MM.1S (cell line): ENCODE measurements at regions not wholly inside any gene's neighbourhood (a gene's known extent, or its start where the extent isn't known, plus 50 kb on each side); places are given as distances from the start of the nearest gene placed in this dataset.

Experiments
- DNase-seq: peaks from one replicate; pipeline ENCODE4 v3.0.0-alpha.2; 2015
- H2AFZ ChIP-seq: fragments of 300-600 bp; sonication (generic); 2 replicates; pipeline ENCODE4 v1.6.0; 2016; ENCODE audit warnings: antibody characterized with exemption, low read length
- H3F3A ChIP-seq: fragments of 300-600 bp; sonication (generic); 2 replicates; pipeline ENCODE4 v1.6.1; 2016; ENCODE audit warnings: mild to moderate bottlenecking, antibody characterized with exemption, low read length, moderate library complexity, mixed read lengths; ENCODE audit not compliant: insufficient read depth
- H3K27ac ChIP-seq: fragments of 300-600 bp; sonication (generic); 2 replicates; pipeline ENCODE4 v1.5.1; 2016; ENCODE audit warnings: mild to moderate bottlenecking, low read length
- H3K27me3 ChIP-seq: fragments of 300-600 bp; sonication (generic); replicated peaks from 2 replicates; pipeline ENCODE4 v1.6.0; 2016; ENCODE audit warnings: low read length; ENCODE audit not compliant: insufficient read depth
- H3K36me3 ChIP-seq: fragments of 300-600 bp; sonication (generic); replicated peaks from 2 replicates; pipeline ENCODE4 v1.6.1; 2016; ENCODE audit warnings: mild to moderate bottlenecking, low read length, mixed read lengths; ENCODE audit not compliant: insufficient read depth
- H3K4me1 ChIP-seq: fragments of 300-600 bp; sonication (generic); 2 replicates; pipeline ENCODE4 v1.6.1; 2016; ENCODE audit warnings: low read length, mixed read lengths
- H3K4me2 ChIP-seq: fragments of 300-600 bp; sonication (generic); 2 replicates; pipeline ENCODE4 v1.6.0; 2016; ENCODE audit warnings: low read depth, low read length
- H3K4me3 ChIP-seq: fragments of 300-600 bp; sonication (generic); 2 replicates; pipeline ENCODE4 v1.5.1; 2016; ENCODE audit warnings: low read length, mixed read lengths
- H3K79me2 ChIP-seq: fragments of 300-600 bp; sonication (generic); 2 replicates; pipeline ENCODE4 v1.6.1; 2016; ENCODE audit warnings: mixed run types, low read length, mixed read lengths
- H3K9ac ChIP-seq: fragments of 300-600 bp; sonication (generic); 2 replicates; pipeline ENCODE4 v1.6.1; 2016; ENCODE audit warnings: low read length, mixed read lengths
- H3K9me2 ChIP-seq: fragments of 300-600 bp; sonication (generic); replicated peaks from 2 replicates; pipeline ENCODE4 v1.6.1; 2016; ENCODE audit warnings: mild to moderate bottlenecking, low read length, mixed read lengths; ENCODE audit not compliant: insufficient read depth
- H3K9me3 ChIP-seq: fragments of 300-600 bp; sonication (generic); replicated peaks from 2 replicates; pipeline ENCODE4 v1.6.1; 2016; ENCODE audit warnings: mild to moderate bottlenecking, low read length, mixed read lengths; ENCODE audit not compliant: insufficient read depth
- H4K20me1 ChIP-seq: fragments of 300-600 bp; sonication (generic); 2 replicates; pipeline ENCODE4 v1.6.1; 2016; ENCODE audit warnings: mild to moderate bottlenecking, low read length, moderate library complexity, mixed read lengths; ENCODE audit not compliant: insufficient read depth
- CTCF ChIP-seq: fragments of 300-600 bp; sonication (generic); IDR thresholded peaks from 2 replicates; pipeline ENCODE4 v1.5.1; 2016; ENCODE audit warnings: antibody characterized with exemption, low read length, mixed read lengths
- EZH2 ChIP-seq: fragments of 300-600 bp; sonication (generic); optimal IDR thresholded peaks from 2 replicates; pipeline ENCODE3; 2017; ENCODE audit warnings: low read depth, mild to moderate bottlenecking, antibody characterized with exemption, low read length, mixed read lengths
- EZH2phosphoT487 ChIP-seq: fragments of 300-600 bp; sonication (generic); IDR thresholded peaks from 2 replicates; pipeline ENCODE4 v1.6.1; 2018; ENCODE audit warnings: antibody characterized with exemption, low read length

- no peak overlapping the region for H3K27ac ChIP-seq
- no peak overlapping the region for H2AFZ ChIP-seq
- H3K4me2 ChIP-seq, result no peak overlapping the region
- H3K9me2 ChIP-seq, result no peaks in the 10 kb centered on the region
- no peak for DNase-seq
- no peaks in the 10 kb centered on the region for H3F3A ChIP-seq
- no peaks in the 10 kb centered on the region for H4K20me1 ChIP-seq
- H3K9me3 ChIP-seq, result no peaks in the 10 kb centered on the region
- no peaks in the 10 kb centered on the region for H3K4me1 ChIP-seq
- no peak for TF ChIP-seq EZH2
- no peak for TF ChIP-seq CTCF
- TF ChIP-seq EZH2phosphoT487, result no peak
- no peak overlapping the region for H3K9ac ChIP-seq
- H3K36me3 ChIP-seq, result no peaks in the 10 kb centered on the region
- no peaks in the 10 kb centered on the region for H3K79me2 ChIP-seq
- H3K27me3 ChIP-seq, result no peaks in the 10 kb centered on the region
- no peak overlapping the region for H3K4me3 ChIP-seq
Observed at GRCh38 chr14:41022932-41023331, 583.7 kb upstream of the LRFN5 start.

- Histone ChIP-seq H3K4me1 (no peaks in the 10 kb centered on the region), H3K9me2 (no peaks in the 10 kb centered on the region), H3K27ac (no peak overlapping the region), H3K4me2 (no peak overlapping the region), H3K9ac (no peak overlapping the region), H3K79me2 (no peaks in the 10 kb centered on the region), H2AFZ (no peak overlapping the region), H3K4me3 (no peak overlapping the region), H3K36me3 (no peaks in the 10 kb centered on the region), H3K27me3 (no peaks in the 10 kb centered on the region), H4K20me1 (no peaks in the 10 kb centered on the region), H3K9me3 (no peaks in the 10 kb centered on the region), H3F3A (no peaks in the 10 kb centered on the region)
- TF ChIP-seq CTCF, result no peak
- DNase-seq, result no peak
Observed at GRCh38 chr14:41016213-41016612, 590.5 kb upstream of the LRFN5 start.

GRCh38 chr14:41000350-41000749 is 606.3 kb upstream of the LRFN5 start:
- H3F3A ChIP-seq, result no peaks in the 10 kb centered on the region
- TF ChIP-seq CTCF, result no peak
- no peak for TF ChIP-seq EZH2
- no peak for TF ChIP-seq EZH2phosphoT487
- H3K4me2 ChIP-seq, result no peak overlapping the region
- no peaks in the 10 kb centered on the region for H3K27me3 ChIP-seq
- no peaks in the 10 kb centered on the region for H4K20me1 ChIP-seq
- H2AFZ ChIP-seq, result no peak overlapping the region
- H3K4me3 ChIP-seq, result no peak overlapping the region
- no peaks in the 10 kb centered on the region for H3K36me3 ChIP-seq
- no peaks in the 10 kb centered on the region for H3K4me1 ChIP-seq
- DNase-seq, result no peak
- no peak overlapping the region for H3K9ac ChIP-seq
- H3K9me3 ChIP-seq, result no peaks in the 10 kb centered on the region
- no peaks in the 10 kb centered on the region for H3K79me2 ChIP-seq
- no peak overlapping the region for H3K27ac ChIP-seq
- no peaks in the 10 kb centered on the region for H3K9me2 ChIP-seq

- TF ChIP-seq EZH2 (no peak), CTCF (no peak), EZH2phosphoT487 (no peak)
- no peak for DNase-seq
- H3K36me3 ChIP-seq, result no peaks in the 10 kb centered on the region
- no peaks in the 10 kb centered on the region for H3K27me3 ChIP-seq
- no peak overlapping the region for H2AFZ ChIP-seq
- no peaks in the 10 kb centered on the region for H4K20me1 ChIP-seq
- H3K4me3 ChIP-seq, result no peak overlapping the region
- no peak overlapping the region for H3K4me2 ChIP-seq
- no peaks in the 10 kb centered on the region for H3K9me3 ChIP-seq
- no peaks in the 10 kb centered on the region for H3K9me2 ChIP-seq
- H3K79me2 ChIP-seq, result no peaks in the 10 kb centered on the region
- H3F3A ChIP-seq, result no peaks in the 10 kb centered on the region
- no peak overlapping the region for H3K27ac ChIP-seq
- H3K4me1 ChIP-seq, result no peaks in the 10 kb centered on the region
- no peak overlapping the region for H3K9ac ChIP-seq
Observed at GRCh38 chr14:40989260-40989659, 617.4 kb upstream of the LRFN5 start.
